ENCODE measurements at regions not wholly inside any gene's neighbourhood (a gene's known extent, or its start where the extent isn't known, plus 50 kb on each side); places are given as distances from the start of the nearest gene placed in this dataset.

DNA sequence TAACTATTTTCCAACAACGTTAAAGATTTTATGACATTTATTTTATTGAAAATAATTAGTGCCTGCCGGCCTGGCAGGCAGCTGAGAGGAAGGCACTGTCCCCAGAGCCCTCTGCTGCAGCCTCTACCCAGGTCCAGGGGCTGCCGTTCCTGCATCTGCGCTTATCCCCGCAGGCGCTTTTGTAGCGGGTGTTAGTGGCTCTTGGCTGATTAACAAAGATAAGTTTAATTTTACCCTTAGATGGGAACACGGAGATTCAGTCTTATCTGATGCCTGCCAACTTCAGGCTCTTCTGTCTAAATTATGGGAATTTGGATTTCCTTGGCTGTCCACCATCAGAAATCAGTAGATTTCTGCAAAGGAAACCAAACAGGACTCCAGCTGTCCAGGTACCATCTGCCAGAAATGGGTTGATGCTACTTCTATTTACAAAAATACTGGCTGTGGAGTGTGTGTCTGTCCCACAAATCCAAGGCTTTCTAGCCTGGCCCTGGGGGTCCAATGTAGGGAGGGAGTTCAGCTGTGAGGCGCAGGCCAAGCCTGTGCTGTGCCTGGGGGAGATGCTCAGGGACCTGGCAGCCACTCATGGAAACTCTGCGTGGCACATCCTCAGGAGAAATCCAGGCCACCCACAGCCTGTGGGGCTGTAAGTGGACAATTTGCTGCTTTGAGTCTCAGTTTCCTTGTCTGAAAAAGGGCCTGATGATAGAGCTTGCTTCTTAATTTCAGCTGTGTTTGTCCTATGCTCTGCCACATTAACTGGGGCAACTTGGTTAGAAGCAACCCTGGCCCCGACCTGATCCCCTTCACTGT lies 62.0 kb upstream of the IGFBP3 start:
- H3K4me3 Mint-ChIP-seq, result no peak overlapping the region
- no peaks in the 10 kb centered on the region for H3K36me3 Mint-ChIP-seq (ENCODE audit: low read depth)
- H3K27ac Mint-ChIP-seq, result no peak overlapping the region
- H3K4me1 Mint-ChIP-seq, result peaks cover 7% of the 10 kb centered on the region
- peaks cover 3% of the 10 kb centered on the region for H3K9me3 Mint-ChIP-seq
- H3K27me3 Mint-ChIP-seq (ENCODE audit: low read depth), result peaks cover 5% of the 10 kb centered on the region
- TF ChIP-seq, protein P1, sequence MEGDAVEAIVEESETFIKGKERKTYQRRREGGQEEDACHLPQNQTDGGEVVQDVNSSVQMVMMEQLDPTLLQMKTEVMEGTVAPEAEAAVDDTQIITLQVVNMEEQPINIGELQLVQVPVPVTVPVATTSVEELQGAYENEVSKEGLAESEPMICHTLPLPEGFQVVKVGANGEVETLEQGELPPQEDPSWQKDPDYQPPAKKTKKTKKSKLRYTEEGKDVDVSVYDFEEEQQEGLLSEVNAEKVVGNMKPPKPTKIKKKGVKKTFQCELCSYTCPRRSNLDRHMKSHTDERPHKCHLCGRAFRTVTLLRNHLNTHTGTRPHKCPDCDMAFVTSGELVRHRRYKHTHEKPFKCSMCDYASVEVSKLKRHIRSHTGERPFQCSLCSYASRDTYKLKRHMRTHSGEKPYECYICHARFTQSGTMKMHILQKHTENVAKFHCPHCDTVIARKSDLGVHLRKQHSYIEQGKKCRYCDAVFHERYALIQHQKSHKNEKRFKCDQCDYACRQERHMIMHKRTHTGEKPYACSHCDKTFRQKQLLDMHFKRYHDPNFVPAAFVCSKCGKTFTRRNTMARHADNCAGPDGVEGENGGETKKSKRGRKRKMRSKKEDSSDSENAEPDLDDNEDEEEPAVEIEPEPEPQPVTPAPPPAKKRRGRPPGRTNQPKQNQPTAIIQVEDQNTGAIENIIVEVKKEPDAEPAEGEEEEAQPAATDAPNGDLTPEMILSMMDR (IDR thresholded peaks at IDR 0.05; ENCODE audit: unreplicated experiment in 3 of 3), result no peak

DNA sequence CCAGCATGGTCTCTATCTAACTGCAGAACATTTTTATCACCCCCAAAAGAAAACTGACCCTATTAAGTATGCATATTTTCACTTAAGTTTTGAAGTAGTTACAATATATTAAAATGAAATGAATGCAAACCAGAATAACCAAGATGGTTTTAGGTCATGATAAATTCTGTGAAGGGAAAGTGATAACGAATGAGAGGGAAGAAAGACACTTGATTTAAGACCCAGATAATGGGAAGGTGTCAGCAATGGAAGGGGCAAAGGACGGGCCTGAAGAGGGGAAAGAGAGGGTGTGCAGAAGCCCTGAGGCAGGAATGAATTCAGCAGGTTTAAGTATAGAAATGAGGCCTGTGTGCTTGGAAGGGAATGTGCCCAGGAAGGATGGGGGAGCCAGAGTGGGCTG lies 61.1 kb upstream of the IGFBP3 start:
- H3K36me3 Mint-ChIP-seq (ENCODE audit: low read depth), result no peaks in the 10 kb centered on the region
- H3K4me3 Mint-ChIP-seq, result no peak overlapping the region
- H3K27ac Mint-ChIP-seq, result no peak overlapping the region
- H3K4me1 Mint-ChIP-seq, result peaks cover 9% of the 10 kb centered on the region
- H3K9me3 Mint-ChIP-seq, result peaks cover 3% of the 10 kb centered on the region
- peaks cover 5% of the 10 kb centered on the region for H3K27me3 Mint-ChIP-seq (ENCODE audit: low read depth)
- TF ChIP-seq, protein P1 (IDR thresholded peaks at IDR 0.05; ENCODE audit: unreplicated experiment in 3 of 3), result no peak

DNA sequence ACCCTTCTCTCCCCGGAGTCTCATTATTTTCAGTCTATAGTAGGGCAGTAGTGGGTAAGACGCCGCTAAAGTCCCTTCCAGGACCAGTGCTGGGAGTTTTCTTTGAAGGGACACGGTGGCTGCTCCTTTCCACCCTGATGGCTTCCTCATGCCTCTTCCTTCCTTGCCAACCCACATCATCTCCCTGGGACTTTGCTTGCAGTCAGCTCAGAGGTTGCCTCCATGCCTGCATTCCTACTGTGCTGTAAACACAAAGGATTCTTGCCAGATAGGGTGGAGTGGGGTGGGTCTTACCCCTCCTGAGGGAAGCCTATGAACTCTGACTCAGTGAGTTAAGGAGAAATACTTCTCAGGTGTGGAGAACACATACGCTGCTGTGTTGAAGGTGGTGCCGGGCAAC lies 59.9 kb upstream of the IGFBP3 start:
- TF ChIP-seq, protein P1 (IDR thresholded peaks at IDR 0.05; ENCODE audit: unreplicated experiment in 3 of 3), result no peak
- Mint-ChIP-seq H3K27me3 (ENCODE audit: low read depth) (peaks cover 5% of the 10 kb centered on the region), H3K9me3 (peaks cover 3% of the 10 kb centered on the region), H3K36me3 (ENCODE audit: low read depth) (no peaks in the 10 kb centered on the region), H3K4me3 (no peak overlapping the region), H3K4me1 (peaks cover 9% of the 10 kb centered on the region), H3K27ac (no peak overlapping the region)

DNA sequence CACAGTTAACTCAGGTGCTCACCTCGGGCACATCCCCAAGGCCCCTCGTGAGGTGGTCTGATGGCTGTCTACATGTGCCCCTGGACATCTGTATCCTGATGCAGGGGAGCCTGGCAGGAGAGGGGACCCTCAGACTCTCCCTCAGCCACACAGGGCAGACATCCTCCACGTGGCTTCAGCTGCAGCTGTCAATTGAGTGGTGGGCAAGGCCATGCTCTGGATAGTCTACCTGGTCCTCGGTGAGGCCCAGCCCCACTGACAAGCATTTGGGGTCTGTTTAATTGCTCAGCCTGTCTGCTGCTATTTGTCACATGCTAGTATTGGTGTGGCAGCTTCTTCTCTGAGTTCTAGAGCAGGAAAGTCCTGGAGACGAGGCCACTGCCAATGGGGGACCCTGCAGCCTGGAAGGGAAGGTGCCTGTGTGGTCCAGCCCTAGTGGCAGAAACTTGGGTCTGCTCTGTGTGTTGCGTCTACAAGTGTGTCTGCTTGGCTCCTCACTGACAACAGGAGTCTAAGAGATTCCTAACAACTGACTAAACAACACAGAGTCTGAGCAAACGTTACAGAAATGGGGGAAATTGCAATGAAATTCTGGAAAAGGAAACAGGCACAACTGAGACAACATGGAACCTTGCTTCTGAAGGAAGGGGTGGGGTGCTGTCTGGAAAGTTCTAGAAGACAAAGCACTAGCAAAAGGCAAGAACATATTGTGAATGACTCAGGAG lies 59.3 kb upstream of the IGFBP3 start:
- Mint-ChIP-seq H3K27me3 (ENCODE audit: low read depth) (peaks cover 5% of the 10 kb centered on the region), H3K4me3 (no peak overlapping the region), H3K36me3 (ENCODE audit: low read depth) (no peaks in the 10 kb centered on the region), H3K9me3 (peaks cover 3% of the 10 kb centered on the region), H3K4me1 (peaks cover 9% of the 10 kb centered on the region), H3K27ac (no peak overlapping the region)
- TF ChIP-seq, protein P1 (IDR thresholded peaks at IDR 0.05; ENCODE audit: unreplicated experiment in 3 of 3), result no peak

DNA sequence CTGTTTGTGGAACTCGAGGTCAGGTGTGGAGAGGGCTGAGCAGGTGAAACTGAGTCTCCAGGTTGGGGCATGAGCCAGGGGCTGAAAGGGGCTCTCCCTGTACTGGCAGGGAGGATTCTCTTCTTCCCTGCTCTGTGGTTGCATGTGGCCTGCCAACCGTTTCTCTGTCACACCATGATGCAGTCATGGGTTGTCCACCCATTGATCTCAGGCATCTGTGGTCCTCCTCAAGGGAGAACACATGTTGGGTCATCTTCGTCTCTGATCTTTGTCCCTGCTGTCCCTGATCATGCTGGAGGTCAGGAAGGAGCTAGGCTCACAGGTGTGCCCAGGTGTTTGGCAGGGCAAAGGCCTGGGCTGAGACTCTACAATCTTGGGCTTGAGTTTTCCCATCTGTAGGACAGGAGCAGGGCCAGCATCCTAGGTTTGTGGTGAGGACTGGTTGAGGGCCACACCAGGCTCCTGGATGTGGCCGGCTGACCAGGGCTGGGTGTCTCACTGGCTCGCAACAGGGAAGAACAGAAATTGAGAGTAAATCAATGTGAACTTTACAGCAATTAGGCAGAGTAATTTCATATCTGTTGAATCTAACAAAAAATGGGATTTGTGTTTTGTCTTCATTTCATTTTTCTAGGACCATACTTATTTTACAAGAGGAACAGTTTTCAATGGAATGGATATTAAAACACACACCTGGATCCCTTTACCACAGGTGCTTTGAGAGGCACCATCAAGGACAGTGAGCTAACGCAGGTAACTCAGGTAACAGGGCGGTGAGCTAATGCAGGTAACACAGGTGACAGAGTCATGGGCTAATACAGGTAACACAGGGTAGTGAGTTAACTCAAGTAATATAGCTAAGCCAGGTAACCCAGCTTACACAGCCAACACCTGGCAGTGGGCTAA lies 58.5 kb upstream of the IGFBP3 start:
- Mint-ChIP-seq H3K36me3 (ENCODE audit: low read depth) (no peaks in the 10 kb centered on the region), H3K27me3 (ENCODE audit: low read depth) (peaks cover 7% of the 10 kb centered on the region), H3K4me1 (peaks cover 12% of the 10 kb centered on the region), H3K9me3 (peaks cover 8% of the 10 kb centered on the region), H3K4me3 (no peak overlapping the region), H3K27ac (no peak overlapping the region)
- TF ChIP-seq, protein P1 (IDR thresholded peaks at IDR 0.05; ENCODE audit: unreplicated experiment in 3 of 3), result no peak

Data from nephron (organoid).